SJSA1 (cell line): ENCODE measurements at regions not wholly inside any gene's neighbourhood (a gene's known extent, or its start where the extent isn't known, plus 50 kb on each side); places are given as distances from the start of the nearest gene placed in this dataset.

Experiments
- DNase-seq, 2 experiments: peaks; one replicate each; pipeline ENCODE4 v3.0.0-alpha.2; 2015 to 2020; ENCODE audit warnings: low spot score in 2 of 2, low read depth in 1 of 2
- H3K27ac ChIP-seq: fragments of 250-450 bp; sonication (Bioruptor Pico); 2 replicates; pipeline ENCODE4 v1.5.1; 2020; ENCODE audit warnings: mild to moderate bottlenecking, moderate library complexity
- H3K27me3 ChIP-seq: fragments of 250-450 bp; sonication (Bioruptor Pico); replicated peaks from 2 replicates; pipeline ENCODE4 v1.5.1; 2020; ENCODE audit warnings: mild to moderate bottlenecking, moderate library complexity
- H3K36me3 ChIP-seq: fragments of 250-450 bp; sonication (Bioruptor Pico); 2 replicates; pipeline ENCODE4 v1.5.1; 2020; ENCODE audit warnings: mild to moderate bottlenecking
- H3K4me1 ChIP-seq: fragments of 250-450 bp; sonication (Bioruptor Pico); replicated peaks from 2 replicates; pipeline ENCODE4 v1.6.1; 2021; ENCODE audit warnings: mild to moderate bottlenecking
- H3K4me3 ChIP-seq: fragments of 250-450 bp; sonication (Bioruptor Pico); 2 replicates; pipeline ENCODE4 v1.5.1; 2020; ENCODE audit warnings: mild to moderate bottlenecking
- H3K9me3 ChIP-seq: fragments of 250-450 bp; sonication (Bioruptor Pico); replicated peaks from 2 replicates; pipeline ENCODE4 v1.5.1; 2020; ENCODE audit warnings: mild to moderate bottlenecking

- H3K4me1 ChIP-seq = no peaks in the 10 kb centered on the region
- no peak for DNase-seq
- no peaks in the 10 kb centered on the region for H3K27me3 ChIP-seq
These were observed 209.0 kb upstream of the SIX2 start for GRCh38 chr2:45218297-45218696.

DNA sequence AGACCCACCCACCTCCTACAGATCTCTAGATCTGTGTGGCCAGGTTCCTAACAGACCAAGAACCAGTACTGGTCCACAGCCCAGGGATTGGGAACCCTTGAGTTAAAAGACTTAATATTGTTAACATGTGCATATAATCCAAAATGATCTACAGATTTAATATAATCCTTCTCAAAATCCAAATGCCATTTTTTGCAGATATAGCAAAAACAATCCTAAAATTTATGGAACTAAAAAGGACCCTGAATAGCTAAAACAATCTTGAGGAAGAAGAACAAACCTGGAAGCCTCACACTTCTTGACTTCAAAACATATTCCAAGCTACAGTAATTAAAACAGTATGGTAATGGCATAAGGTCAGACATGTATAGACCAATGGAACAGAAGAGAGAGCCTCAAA, 206.9 kb upstream of the SIX2 start:
- no peak for DNase-seq
- H3K27me3 ChIP-seq = no peaks in the 10 kb centered on the region
- H3K27ac ChIP-seq = no peak overlapping the region
- H3K4me1 ChIP-seq = no peaks in the 10 kb centered on the region
- no peaks in the 10 kb centered on the region for H3K9me3 ChIP-seq
- no peak overlapping the region for H3K4me3 ChIP-seq
- no peaks in the 10 kb centered on the region for H3K36me3 ChIP-seq

More at GRCh38 chr2:45218297-45218696, 209.0 kb upstream of the SIX2 start:
- H3K36me3 ChIP-seq = no peaks in the 10 kb centered on the region
- H3K27ac ChIP-seq = no peak overlapping the region
- H3K4me3 ChIP-seq = no peak overlapping the region
- H3K9me3 ChIP-seq = no peaks in the 10 kb centered on the region

DNA sequence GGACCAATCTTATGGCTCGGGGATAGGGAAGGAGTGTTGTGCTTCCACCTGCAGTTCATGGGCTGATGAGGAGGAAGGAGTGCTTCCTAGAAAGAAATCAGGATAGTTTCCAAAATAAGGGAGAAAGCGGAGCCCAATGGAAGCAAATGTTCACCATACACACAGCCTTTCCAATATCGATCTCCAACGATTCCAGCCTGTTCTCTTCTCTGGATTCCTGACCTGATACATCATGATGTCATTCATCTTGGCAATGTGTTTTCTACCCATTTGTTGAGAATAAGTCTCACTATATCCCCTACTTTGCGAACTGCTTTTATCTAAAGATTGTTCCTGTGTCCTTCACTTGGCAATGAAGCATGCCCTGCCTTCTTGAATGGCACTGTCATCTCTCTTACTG, 205.3 kb upstream of the SIX2 start:
- Histone ChIP-seq H3K4me1 (no peaks in the 10 kb centered on the region), H3K36me3 (no peaks in the 10 kb centered on the region), H3K27ac (no peak overlapping the region), H3K27me3 (no peaks in the 10 kb centered on the region), H3K9me3 (no peaks in the 10 kb centered on the region), H3K4me3 (no peak overlapping the region)
- DNase-seq = no peak

DNA sequence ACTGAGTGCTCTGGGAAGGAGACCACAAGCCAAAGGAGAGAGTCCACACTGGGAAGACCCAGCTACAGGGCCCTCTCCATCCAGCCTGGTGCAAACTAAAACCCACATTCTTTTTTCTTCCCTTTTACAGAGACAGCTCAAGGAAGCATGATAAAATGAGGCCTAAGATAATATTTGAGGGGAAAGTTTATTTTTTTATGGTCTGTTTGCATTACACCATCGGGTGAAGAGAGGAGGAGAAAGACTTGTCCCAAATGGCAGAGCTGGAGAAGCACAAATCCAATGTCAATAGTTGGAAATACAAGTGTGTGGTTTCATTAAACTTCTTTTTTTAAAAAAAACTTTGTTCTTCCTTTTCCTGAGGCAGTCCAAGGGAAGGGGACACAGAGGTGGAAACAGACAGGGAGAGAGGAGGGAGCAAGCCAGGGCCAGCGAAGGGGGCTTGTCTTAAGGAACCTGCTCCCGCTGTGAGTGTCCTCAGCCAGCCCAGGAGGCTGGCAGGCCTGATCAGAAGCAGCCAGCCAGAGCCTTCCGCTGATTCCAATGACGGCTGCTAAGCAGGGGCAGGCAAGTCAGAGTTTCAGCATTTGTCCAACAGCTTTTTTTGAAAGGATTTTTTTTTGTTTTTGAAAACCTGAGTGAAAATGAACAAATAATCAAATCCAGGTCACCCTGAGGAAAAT, 203.8 kb upstream of the SIX2 start:
- no peak overlapping the region for H3K27ac ChIP-seq
- H3K36me3 ChIP-seq = no peaks in the 10 kb centered on the region
- H3K9me3 ChIP-seq = no peaks in the 10 kb centered on the region
- H3K27me3 ChIP-seq = no peaks in the 10 kb centered on the region
- H3K4me1 ChIP-seq = no peaks in the 10 kb centered on the region
- no peak for DNase-seq
- H3K4me3 ChIP-seq = no peak overlapping the region

GRCh38 chr2:45211636-45212035, 202.4 kb upstream of the SIX2 start:
- Histone ChIP-seq H3K27me3 (no peaks in the 10 kb centered on the region), H3K27ac (no peak overlapping the region), H3K36me3 (no peaks in the 10 kb centered on the region), H3K4me1 (no peaks in the 10 kb centered on the region), H3K9me3 (no peaks in the 10 kb centered on the region), H3K4me3 (no peak overlapping the region)
- no peak for DNase-seq

- Histone ChIP-seq H3K4me1 (no peaks in the 10 kb centered on the region), H3K4me3 (no peak overlapping the region), H3K27ac (no peak overlapping the region), H3K9me3 (no peaks in the 10 kb centered on the region), H3K36me3 (no peaks in the 10 kb centered on the region), H3K27me3 (no peaks in the 10 kb centered on the region)
- DNase-seq = no peak
These were observed 201.4 kb upstream of the SIX2 start for GRCh38 chr2:45210462-45211195.

DNA sequence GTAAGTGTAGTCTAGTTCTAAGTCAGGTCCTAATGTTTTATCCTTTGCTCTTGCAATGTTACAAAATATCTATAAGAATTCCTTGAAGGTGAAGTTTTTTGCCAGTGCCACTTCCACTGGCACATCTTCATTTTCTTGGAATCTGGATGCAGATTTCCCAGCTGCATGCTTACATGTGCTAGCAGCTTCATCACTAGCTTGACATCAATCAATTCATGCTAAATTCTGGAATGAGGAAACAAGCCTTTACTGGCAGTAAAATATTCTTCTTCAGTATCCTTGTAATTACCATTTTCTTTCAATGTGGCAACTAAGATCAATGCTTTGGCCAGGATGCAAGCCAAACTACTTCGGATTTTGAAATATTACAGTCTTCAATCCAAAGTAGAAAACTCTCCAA, 200.6 kb upstream of the SIX2 start:
- no peak for DNase-seq
- Histone ChIP-seq H3K27me3 (no peaks in the 10 kb centered on the region), H3K9me3 (no peaks in the 10 kb centered on the region), H3K27ac (no peak overlapping the region), H3K4me1 (no peaks in the 10 kb centered on the region), H3K36me3 (no peaks in the 10 kb centered on the region), H3K4me3 (no peak overlapping the region)

- no peaks in the 10 kb centered on the region for H3K4me1 ChIP-seq
- H3K36me3 ChIP-seq = no peaks in the 10 kb centered on the region
- no peak overlapping the region for H3K27ac ChIP-seq
- no peak for DNase-seq
- no peaks in the 10 kb centered on the region for H3K9me3 ChIP-seq
- H3K27me3 ChIP-seq = no peaks in the 10 kb centered on the region
- H3K4me3 ChIP-seq = no peak overlapping the region
These were observed 200.1 kb upstream of the SIX2 start for GRCh38 chr2:45209302-45209701.

DNA sequence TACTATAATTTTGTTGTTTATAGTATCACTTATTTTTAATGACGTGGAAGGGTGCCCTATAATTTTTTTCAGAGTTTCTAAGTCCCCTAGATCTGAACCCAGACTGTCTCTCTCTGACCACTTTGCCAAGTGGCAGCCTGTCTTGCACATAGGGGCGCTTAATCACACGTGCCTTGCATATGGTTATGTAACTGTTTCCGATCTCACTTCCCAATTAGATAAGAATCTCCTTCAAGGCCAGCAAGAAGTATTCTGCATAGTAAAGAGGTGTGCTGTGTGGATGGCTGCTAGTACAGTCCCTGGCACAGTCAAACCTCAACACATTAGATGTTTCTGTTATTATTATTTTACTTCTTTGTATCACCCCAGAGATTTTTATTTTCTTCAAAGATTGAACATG, 197.8 kb upstream of the SIX2 start:
- no peaks in the 10 kb centered on the region for H3K27me3 ChIP-seq
- H3K27ac ChIP-seq = no peak overlapping the region
- no peak for DNase-seq
- H3K4me1 ChIP-seq = no peaks in the 10 kb centered on the region
- no peak overlapping the region for H3K4me3 ChIP-seq
- peaks cover 5% of the 10 kb centered on the region; the same call in 1 of the 2 replicates for H3K9me3 ChIP-seq
- no peaks in the 10 kb centered on the region for H3K36me3 ChIP-seq

GRCh38 chr2:45205985-45206384, 196.7 kb upstream of the SIX2 start:
- H3K27me3 ChIP-seq = no peaks in the 10 kb centered on the region
- no peaks in the 10 kb centered on the region for H3K36me3 ChIP-seq

GRCh38 chr2:45205480-45205879, 196.2 kb upstream of the SIX2 start:
- Histone ChIP-seq H3K4me3 (no peak overlapping the region), H3K27me3 (no peaks in the 10 kb centered on the region)

More at GRCh38 chr2:45205985-45206384, 196.7 kb upstream of the SIX2 start:
- H3K27ac ChIP-seq = no peak overlapping the region
- H3K9me3 ChIP-seq = peaks cover 5% of the 10 kb centered on the region; the same call in 1 of the 2 replicates
- H3K4me3 ChIP-seq = no peak overlapping the region
- no peaks in the 10 kb centered on the region for H3K4me1 ChIP-seq
- DNase-seq = no peak

DNA sequence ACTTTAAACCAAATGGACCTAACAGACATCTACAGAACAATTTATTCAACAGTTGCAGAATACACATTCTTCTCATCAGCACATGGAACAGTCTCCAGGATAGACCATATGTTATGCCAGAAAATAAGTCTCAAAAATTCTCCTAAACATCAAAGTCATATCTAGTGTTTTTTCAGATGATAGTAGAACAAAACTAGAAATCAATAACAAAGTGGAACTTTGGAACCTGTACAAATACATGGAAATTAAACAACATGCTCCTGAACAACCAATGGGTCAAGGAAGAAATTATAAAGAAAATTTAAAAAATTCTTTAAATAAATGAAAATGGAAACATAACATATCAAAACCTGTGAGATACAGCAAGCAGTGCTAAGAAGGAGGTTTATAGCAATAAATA, 194.1 kb upstream of the SIX2 start:
- DNase-seq = no peak
- H3K27me3 ChIP-seq = no peaks in the 10 kb centered on the region
- no peak overlapping the region for H3K4me3 ChIP-seq
- no peaks in the 10 kb centered on the region for H3K36me3 ChIP-seq
- no peaks in the 10 kb centered on the region for H3K4me1 ChIP-seq
- H3K27ac ChIP-seq = no peak overlapping the region
- peaks cover 5% of the 10 kb centered on the region; the same call in 1 of the 2 replicates for H3K9me3 ChIP-seq

More at GRCh38 chr2:45205480-45205879, 196.2 kb upstream of the SIX2 start:
- H3K9me3 ChIP-seq = peaks cover 5% of the 10 kb centered on the region; the same call in 1 of the 2 replicates
- no peak for DNase-seq
- H3K4me1 ChIP-seq = no peaks in the 10 kb centered on the region
- H3K27ac ChIP-seq = no peak overlapping the region
- H3K36me3 ChIP-seq = no peaks in the 10 kb centered on the region

- Histone ChIP-seq H3K4me3 (no peak overlapping the region), H3K27ac (no peak overlapping the region), H3K36me3 (no peaks in the 10 kb centered on the region), H3K9me3 (peaks cover 5% of the 10 kb centered on the region; the same call in 1 of the 2 replicates), H3K27me3 (no peaks in the 10 kb centered on the region), H3K4me1 (no peaks in the 10 kb centered on the region)
- no peak for DNase-seq
These were observed 190.7 kb upstream of the SIX2 start for GRCh38 chr2:45199973-45200372.

GRCh38 chr2:45195916-45196315, 186.7 kb upstream of the SIX2 start:
- Histone ChIP-seq H3K27me3 (no peaks in the 10 kb centered on the region), H3K4me3 (no peak overlapping the region), H3K36me3 (no peaks in the 10 kb centered on the region), H3K9me3 (no peaks in the 10 kb centered on the region), H3K4me1 (no peaks in the 10 kb centered on the region; the same call in 1 of the 2 replicates), H3K27ac (no peak overlapping the region)
- DNase-seq = no peak
